ENCODE measurements at regions not wholly inside any gene's neighbourhood (a gene's known extent, or its start where the extent isn't known, plus 50 kb on each side); places are given as distances from the start of the nearest gene placed in this dataset.
"Not testable (repeated sequence)": the region's sequence is repeated elsewhere in the genome, so short reads cannot be mapped to it uniquely, and the experiment has no call there.

DNA sequence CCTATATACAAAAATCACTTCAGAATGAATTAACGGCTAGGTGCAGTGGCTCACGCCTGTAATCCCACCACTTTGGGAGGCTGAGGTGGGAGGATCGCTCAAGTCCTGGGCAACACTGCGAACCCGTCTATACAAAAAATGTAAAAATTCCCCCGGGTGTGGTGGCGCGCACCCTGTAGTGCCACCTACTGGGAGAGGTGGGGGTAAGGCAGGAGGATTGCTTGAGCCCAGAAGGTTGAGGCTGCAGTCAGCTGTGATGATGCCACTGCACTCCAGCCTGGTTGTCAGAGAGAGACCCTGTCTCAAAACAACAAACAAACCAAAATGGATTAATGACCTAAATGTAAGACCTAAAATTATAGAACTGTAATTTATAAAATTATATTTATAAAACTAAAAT lies 236.2 kb downstream of the SPATA31A6 start:
- TF ChIP-seq, protein P1, sequence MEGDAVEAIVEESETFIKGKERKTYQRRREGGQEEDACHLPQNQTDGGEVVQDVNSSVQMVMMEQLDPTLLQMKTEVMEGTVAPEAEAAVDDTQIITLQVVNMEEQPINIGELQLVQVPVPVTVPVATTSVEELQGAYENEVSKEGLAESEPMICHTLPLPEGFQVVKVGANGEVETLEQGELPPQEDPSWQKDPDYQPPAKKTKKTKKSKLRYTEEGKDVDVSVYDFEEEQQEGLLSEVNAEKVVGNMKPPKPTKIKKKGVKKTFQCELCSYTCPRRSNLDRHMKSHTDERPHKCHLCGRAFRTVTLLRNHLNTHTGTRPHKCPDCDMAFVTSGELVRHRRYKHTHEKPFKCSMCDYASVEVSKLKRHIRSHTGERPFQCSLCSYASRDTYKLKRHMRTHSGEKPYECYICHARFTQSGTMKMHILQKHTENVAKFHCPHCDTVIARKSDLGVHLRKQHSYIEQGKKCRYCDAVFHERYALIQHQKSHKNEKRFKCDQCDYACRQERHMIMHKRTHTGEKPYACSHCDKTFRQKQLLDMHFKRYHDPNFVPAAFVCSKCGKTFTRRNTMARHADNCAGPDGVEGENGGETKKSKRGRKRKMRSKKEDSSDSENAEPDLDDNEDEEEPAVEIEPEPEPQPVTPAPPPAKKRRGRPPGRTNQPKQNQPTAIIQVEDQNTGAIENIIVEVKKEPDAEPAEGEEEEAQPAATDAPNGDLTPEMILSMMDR (IDR thresholded peaks at IDR 0.05; ENCODE audit: low read depth, low read length), result not testable (repeated sequence)
- not testable (repeated sequence) for TF ChIP-seq POLR2A (IDR thresholded peaks at IDR 0.05; ENCODE audit: extremely low read depth, insufficient read length); MYC (IDR thresholded peaks at IDR 0.05; ENCODE audit: low read depth, low read length)
- TF ChIP-seq, protein P2, sequence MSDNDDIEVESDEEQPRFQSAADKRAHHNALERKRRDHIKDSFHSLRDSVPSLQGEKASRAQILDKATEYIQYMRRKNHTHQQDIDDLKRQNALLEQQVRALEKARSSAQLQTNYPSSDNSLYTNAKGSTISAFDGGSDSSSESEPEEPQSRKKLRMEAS (IDR thresholded peaks at IDR 0.05; ENCODE audit: low read depth, low read length), result not testable (repeated sequence)
